GM12865 (cell line): ENCODE measurements at regions not wholly inside any gene's neighbourhood (a gene's known extent, or its start where the extent isn't known, plus 50 kb on each side); places are given as distances from the start of the nearest gene placed in this dataset.

Experiments
- DNase-seq: peaks from one replicate; pipeline ENCODE4 v3.0.0; 2010; ENCODE audit warnings: low read depth
- H3K4me3 ChIP-seq: 2 replicates; pipeline ENCODE4 v1.5.1; 2011; ENCODE audit warnings: mild to moderate bottlenecking, low read depth, low read length, control low read depth
- CTCF ChIP-seq: IDR thresholded peaks from 2 replicates; pipeline ENCODE4 v1.5.1; 2011; ENCODE audit warnings: low read length, control low read depth, low read depth, inconsistent platforms; ENCODE audit not compliant: insufficient read depth; ENCODE audit errors: missing control alignments

DNA sequence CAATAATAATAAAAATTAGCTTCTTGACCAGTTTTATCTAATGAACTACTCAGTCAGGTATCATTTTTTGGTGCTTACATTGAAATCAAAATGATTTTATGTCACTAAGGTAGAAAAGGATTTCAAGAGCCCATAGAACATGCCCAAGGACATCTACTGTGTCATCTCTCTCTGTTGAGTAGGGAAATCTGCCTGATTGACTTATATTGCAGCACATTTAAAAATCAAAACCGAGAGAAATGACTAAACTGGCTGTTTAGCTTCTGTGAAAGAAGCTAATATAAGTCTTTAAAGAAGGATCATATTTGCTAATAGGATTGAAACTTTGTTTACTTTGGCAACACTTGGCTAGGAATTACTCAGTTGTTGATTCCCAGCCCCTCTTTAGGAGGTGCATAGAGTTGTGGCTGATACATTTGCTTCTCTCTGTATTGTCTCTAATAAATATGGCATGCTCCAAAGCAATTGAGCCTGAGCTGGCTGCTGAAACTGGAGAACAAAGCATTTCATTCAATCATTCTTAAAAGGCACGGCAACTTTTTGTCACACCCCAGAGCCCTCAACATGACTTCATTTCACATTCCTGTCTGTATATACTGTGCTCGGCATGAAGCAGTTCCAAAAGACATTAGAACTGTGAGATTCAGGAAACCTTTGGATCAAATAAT lies 1096.9 kb upstream of the POT1 start:
- TF ChIP-seq CTCF: no peak
- no peak overlapping the region for H3K4me3 ChIP-seq
- no peak for DNase-seq

DNA sequence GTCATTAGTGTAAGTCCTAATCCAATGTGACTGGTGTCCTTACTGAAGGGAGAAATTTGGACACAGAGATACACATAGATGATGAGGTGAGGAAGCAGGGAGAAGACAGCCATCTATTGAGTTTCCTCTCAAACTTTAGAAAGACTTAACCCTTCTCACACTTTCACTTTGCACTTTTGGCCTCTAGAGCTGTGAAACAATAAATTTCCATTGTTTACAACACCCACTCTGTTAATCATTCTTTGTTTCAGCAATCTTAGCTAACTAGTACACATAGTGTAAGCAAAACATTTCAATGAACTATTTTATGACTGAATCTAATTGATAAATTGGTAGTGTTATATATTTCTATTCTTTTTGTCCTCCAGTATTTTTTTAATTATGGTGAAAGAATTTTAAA lies 1092.8 kb upstream of the POT1 start:
- no peak overlapping the region for H3K4me3 ChIP-seq
- no peak for DNase-seq
- TF ChIP-seq CTCF: no peak

DNA sequence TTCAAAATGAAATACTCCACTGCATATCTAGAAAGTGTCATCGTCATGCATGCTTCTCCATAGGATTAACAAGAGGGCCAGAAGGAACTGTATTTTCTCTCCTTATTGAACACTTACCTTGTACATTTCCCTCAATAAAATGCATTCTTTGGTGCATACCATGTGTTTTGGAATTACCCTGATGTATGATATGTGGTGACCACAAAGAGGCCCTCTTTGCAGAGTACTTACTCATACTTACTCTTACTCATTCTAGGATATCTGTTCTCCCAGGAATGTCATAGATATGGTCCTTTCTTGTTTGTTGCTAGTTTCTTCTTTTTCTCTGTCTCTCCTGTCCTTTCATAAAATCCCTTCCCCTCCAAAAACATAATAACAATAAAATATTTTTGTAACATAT lies 1087.1 kb upstream of the POT1 start:
- no peak for TF ChIP-seq CTCF
- no peak for DNase-seq
- no peak overlapping the region for H3K4me3 ChIP-seq

DNA sequence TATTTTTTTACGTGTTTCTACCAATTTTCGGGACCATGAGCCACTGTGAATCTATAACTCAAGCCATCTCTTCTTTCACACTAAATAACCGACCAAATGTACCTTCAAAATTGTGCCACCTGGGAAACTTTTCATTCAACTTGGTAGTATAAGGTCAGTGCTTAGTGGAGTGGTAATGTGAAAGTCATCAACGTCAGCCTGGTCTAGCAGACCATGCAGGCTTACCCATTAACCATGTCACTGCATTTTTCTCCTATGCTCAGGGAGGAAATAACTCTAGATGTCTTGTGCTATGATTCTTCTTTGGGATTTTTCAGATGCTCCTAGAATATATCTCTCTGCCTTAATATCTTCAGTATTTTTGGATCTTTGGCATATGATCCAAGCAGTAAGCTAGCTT lies 1075.4 kb upstream of the POT1 start:
- no peak for DNase-seq
- TF ChIP-seq CTCF: no peak
- H3K4me3 ChIP-seq: no peak overlapping the region

DNA sequence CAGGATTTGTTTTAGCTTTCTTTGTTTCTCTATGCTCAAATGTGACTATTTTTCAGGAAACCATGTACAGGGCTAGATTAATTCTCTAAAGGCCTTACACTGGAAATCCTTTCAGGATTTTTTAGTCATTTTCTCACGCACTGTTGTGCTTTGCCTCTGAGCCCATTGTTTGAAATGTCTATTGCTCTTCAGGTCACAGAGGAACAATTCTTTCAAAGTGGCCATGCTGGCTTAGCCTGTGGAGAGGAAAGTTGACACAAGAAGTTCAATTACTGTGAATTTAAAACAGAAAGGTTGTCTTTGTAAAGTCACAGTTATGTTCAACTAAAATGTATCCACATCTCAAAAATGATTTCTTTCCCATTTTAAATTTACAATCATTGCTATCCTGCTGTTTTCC lies 1071.7 kb upstream of the POT1 start:
- TF ChIP-seq CTCF: no peak

GRCh38 chr7:125984795-125985194 lies 1055.2 kb upstream of the POT1 start:
- no peak for DNase-seq
- no peak for TF ChIP-seq CTCF

More for the DNA sequence above, 1071.7 kb upstream of the POT1 start:
- no peak overlapping the region for H3K4me3 ChIP-seq
- no peak for DNase-seq

DNA sequence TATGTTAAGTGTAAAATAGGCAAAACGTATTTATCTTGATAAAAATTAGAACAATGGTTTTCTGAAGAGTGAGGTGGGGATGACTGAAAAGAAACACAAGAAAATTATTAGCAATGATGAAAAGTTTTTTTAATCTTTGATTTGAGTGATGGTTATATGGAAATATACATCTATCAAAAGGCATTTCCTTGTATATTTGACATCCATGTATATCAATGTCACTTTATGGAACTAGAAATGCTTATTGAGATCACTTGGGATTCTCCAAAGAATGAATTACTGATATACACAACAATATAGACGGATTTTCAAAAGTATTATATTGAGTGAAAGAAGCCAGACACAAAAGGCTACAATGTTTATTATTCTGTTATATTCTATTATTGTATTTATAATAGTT lies 1042.0 kb upstream of the POT1 start:
- DNase-seq: no peak
- no peak overlapping the region for H3K4me3 ChIP-seq
- TF ChIP-seq CTCF: no peak

More at GRCh38 chr7:125984795-125985194, 1055.2 kb upstream of the POT1 start:
- H3K4me3 ChIP-seq: no peak overlapping the region
